ENCODE measurements at regions not wholly inside any gene's neighbourhood (a gene's known extent, or its start where the extent isn't known, plus 50 kb on each side); places are given as distances from the start of the nearest gene placed in this dataset.

DNA sequence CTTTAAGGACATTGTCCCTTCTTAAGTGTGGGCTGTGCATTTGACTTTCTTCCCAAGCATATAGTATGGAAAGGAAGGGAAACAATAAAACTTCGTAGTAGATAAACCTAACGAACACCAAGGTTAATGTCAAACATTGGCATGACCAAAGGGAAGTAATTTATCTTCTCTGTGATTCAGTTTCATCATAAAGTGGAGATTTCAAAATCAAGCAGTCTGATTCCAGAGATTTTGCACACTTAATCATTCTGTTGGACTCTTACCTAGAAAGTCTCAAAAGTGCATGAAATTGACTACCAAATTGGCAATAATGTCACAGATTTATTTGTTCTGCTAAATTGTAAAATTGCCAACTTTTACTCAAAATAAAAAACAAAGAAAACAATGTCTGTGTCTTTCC, 559.7 kb downstream of the JRKL start:
- Histone ChIP-seq H3K27me3 (ENCODE audit: insufficient read depth) (no peaks in the 10 kb centered on the region), H3K27ac (ENCODE audit: low read depth) (no peak overlapping the region), H3K4me2 (no peak overlapping the region), H3F3A (replicated peaks; ENCODE audit: low read depth) (no peaks in the 10 kb centered on the region), H2AFZ (no peak overlapping the region), H3K4me1 (ENCODE audit: insufficient read depth) (no peaks in the 10 kb centered on the region), H3K36me3 (ENCODE audit: insufficient read depth) (no peaks in the 10 kb centered on the region), H3K4me3 (no peak overlapping the region), H3K9me2 (ENCODE audit: insufficient read depth) (no peaks in the 10 kb centered on the region), H3K79me2 (replicated peaks; ENCODE audit: insufficient read depth) (no peaks in the 10 kb centered on the region), H4K20me1 (replicated peaks; ENCODE audit: insufficient read depth) (no peaks in the 10 kb centered on the region)
- TF ChIP-seq JUNB (IDR thresholded peaks at IDR 0.05; ENCODE audit: unreplicated experiment) = no peak
- TF ChIP-seq ZNF331 (CRISPR knock-in tag; IDR thresholded peaks at IDR 0.05; ENCODE audit: low read depth) = no peak
- TF ChIP-seq NANOG (IDR thresholded peaks at IDR 0.05; ENCODE audit: borderline replicate concordance) = no peak
- TF ChIP-seq, protein P1, sequence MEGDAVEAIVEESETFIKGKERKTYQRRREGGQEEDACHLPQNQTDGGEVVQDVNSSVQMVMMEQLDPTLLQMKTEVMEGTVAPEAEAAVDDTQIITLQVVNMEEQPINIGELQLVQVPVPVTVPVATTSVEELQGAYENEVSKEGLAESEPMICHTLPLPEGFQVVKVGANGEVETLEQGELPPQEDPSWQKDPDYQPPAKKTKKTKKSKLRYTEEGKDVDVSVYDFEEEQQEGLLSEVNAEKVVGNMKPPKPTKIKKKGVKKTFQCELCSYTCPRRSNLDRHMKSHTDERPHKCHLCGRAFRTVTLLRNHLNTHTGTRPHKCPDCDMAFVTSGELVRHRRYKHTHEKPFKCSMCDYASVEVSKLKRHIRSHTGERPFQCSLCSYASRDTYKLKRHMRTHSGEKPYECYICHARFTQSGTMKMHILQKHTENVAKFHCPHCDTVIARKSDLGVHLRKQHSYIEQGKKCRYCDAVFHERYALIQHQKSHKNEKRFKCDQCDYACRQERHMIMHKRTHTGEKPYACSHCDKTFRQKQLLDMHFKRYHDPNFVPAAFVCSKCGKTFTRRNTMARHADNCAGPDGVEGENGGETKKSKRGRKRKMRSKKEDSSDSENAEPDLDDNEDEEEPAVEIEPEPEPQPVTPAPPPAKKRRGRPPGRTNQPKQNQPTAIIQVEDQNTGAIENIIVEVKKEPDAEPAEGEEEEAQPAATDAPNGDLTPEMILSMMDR (conservative IDR thresholded peaks at IDR 0.05; ENCODE audit: low read depth in 2 of 2) = no peak
- TF ChIP-seq, protein P2, sequence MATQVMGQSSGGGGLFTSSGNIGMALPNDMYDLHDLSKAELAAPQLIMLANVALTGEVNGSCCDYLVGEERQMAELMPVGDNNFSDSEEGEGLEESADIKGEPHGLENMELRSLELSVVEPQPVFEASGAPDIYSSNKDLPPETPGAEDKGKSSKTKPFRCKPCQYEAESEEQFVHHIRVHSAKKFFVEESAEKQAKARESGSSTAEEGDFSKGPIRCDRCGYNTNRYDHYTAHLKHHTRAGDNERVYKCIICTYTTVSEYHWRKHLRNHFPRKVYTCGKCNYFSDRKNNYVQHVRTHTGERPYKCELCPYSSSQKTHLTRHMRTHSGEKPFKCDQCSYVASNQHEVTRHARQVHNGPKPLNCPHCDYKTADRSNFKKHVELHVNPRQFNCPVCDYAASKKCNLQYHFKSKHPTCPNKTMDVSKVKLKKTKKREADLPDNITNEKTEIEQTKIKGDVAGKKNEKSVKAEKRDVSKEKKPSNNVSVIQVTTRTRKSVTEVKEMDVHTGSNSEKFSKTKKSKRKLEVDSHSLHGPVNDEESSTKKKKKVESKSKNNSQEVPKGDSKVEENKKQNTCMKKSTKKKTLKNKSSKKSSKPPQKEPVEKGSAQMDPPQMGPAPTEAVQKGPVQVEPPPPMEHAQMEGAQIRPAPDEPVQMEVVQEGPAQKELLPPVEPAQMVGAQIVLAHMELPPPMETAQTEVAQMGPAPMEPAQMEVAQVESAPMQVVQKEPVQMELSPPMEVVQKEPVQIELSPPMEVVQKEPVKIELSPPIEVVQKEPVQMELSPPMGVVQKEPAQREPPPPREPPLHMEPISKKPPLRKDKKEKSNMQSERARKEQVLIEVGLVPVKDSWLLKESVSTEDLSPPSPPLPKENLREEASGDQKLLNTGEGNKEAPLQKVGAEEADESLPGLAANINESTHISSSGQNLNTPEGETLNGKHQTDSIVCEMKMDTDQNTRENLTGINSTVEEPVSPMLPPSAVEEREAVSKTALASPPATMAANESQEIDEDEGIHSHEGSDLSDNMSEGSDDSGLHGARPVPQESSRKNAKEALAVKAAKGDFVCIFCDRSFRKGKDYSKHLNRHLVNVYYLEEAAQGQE (IDR thresholded peaks at IDR 0.05; ENCODE audit: unreplicated experiment) = no peak
- no peak for TF ChIP-seq STAT1 (IDR thresholded peaks at IDR 0.05; ENCODE audit: unreplicated experiment)
- TF ChIP-seq, protein P3, sequence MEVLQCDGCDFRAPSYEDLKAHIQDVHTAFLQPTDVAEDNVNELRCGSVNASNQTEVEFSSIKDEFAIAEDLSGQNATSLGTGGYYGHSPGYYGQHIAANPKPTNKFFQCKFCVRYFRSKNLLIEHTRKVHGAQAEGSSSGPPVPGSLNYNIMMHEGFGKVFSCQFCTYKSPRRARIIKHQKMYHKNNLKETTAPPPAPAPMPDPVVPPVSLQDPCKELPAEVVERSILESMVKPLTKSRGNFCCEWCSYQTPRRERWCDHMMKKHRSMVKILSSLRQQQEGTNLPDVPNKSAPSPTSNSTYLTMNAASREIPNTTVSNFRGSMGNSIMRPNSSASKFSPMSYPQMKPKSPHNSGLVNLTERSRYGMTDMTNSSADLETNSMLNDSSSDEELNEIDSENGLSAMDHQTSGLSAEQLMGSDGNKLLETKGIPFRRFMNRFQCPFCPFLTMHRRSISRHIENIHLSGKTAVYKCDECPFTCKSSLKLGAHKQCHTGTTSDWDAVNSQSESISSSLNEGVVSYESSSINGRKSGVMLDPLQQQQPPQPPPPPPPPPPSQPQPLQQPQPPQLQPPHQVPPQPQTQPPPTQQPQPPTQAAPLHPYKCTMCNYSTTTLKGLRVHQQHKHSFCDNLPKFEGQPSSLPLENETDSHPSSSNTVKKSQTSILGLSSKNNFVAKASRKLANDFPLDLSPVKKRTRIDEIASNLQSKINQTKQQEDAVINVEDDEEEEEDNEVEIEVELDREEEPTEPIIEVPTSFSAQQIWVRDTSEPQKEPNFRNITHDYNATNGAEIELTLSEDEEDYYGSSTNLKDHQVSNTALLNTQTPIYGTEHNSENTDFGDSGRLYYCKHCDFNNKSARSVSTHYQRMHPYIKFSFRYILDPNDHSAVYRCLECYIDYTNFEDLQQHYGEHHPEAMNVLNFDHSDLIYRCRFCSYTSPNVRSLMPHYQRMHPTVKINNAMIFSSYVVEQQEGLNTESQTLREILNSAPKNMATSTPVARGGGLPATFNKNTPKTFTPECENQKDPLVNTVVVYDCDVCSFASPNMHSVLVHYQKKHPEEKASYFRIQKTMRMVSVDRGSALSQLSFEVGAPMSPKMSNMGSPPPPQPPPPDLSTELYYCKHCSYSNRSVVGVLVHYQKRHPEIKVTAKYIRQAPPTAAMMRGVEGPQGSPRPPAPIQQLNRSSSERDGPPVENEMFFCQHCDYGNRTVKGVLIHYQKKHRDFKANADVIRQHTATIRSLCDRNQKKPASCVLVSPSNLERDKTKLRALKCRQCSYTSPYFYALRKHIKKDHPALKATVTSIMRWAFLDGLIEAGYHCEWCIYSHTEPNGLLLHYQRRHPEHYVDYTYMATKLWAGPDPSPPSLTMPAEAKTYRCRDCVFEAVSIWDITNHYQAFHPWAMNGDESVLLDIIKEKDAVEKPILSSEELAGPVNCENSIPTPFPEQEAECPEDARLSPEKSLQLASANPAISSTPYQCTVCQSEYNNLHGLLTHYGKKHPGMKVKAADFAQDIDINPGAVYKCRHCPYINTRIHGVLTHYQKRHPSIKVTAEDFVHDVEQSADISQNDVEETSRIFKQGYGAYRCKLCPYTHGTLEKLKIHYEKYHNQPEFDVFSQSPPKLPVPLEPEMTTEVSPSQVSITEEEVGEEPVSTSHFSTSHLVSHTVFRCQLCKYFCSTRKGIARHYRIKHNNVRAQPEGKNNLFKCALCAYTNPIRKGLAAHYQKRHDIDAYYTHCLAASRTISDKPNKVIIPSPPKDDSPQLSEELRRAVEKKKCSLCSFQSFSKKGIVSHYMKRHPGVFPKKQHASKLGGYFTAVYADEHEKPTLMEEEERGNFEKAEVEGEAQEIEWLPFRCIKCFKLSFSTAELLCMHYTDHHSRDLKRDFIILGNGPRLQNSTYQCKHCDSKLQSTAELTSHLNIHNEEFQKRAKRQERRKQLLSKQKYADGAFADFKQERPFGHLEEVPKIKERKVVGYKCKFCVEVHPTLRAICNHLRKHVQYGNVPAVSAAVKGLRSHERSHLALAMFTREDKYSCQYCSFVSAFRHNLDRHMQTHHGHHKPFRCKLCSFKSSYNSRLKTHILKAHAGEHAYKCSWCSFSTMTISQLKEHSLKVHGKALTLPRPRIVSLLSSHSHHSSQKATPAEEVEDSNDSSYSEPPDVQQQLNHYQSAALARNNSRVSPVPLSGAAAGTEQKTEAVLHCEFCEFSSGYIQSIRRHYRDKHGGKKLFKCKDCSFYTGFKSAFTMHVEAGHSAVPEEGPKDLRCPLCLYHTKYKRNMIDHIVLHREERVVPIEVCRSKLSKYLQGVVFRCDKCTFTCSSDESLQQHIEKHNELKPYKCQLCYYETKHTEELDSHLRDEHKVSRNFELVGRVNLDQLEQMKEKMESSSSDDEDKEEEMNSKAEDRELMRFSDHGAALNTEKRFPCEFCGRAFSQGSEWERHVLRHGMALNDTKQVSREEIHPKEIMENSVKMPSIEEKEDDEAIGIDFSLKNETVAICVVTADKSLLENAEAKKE (CRISPR knock-in tag; IDR thresholded peaks at IDR 0.05) = no peak
- no peak for TF ChIP-seq EZH2phosphoT487 (IDR thresholded peaks at IDR 0.05; ENCODE audit: unreplicated experiment)
- TF ChIP-seq, protein P4, sequence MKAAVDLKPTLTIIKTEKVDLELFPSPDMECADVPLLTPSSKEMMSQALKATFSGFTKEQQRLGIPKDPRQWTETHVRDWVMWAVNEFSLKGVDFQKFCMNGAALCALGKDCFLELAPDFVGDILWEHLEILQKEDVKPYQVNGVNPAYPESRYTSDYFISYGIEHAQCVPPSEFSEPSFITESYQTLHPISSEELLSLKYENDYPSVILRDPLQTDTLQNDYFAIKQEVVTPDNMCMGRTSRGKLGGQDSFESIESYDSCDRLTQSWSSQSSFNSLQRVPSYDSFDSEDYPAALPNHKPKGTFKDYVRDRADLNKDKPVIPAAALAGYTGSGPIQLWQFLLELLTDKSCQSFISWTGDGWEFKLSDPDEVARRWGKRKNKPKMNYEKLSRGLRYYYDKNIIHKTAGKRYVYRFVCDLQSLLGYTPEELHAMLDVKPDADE (IDR thresholded peaks at IDR 0.05) = no peak
- TF ChIP-seq EZH2 (IDR thresholded peaks at IDR 0.05; ENCODE audit: low read depth, unreplicated experiment) = no peak
- no peak for TF ChIP-seq ZNF114 (CRISPR knock-in tag; IDR thresholded peaks at IDR 0.05)
- no peak for TF ChIP-seq CREB1 (CRISPR knock-in tag; IDR thresholded peaks at IDR 0.05; ENCODE audit: low read depth)
- no peak for TF ChIP-seq POLR2AphosphoS5 (IDR thresholded peaks at IDR 0.05; ENCODE audit: low read depth)
- Mint-ChIP-seq H3K9me3 (no peaks in the 10 kb centered on the region), H3K27me3 (ENCODE audit: insufficient read depth, low read depth, poor library complexity) (peaks cover 1% of the 10 kb centered on the region), H3K4me3 (no peak overlapping the region), H3K4me1 (no peaks in the 10 kb centered on the region), H3K36me3 (ENCODE audit: low read depth) (no peaks in the 10 kb centered on the region), H3K27ac (no peak overlapping the region)
- DNase-seq (ENCODE audit: low spot score) = no peak
- no peak for ATAC-seq

All from GM23338 (cell line).